Ishikawa (cell line): ENCODE measurements at regions not wholly inside any gene's neighbourhood (a gene's known extent, or its start where the extent isn't known, plus 50 kb on each side); places are given as distances from the start of the nearest gene placed in this dataset.

Experiments used
- CEBPB ChIP-seq: IDR thresholded peaks from 2 replicates; pipeline ENCODE4 v1.6.1; 2012
- CREB1 ChIP-seq: IDR thresholded peaks from 2 replicates; pipeline ENCODE4 v1.6.1; 2012; ENCODE audit warnings: low read depth
- EGR1 ChIP-seq: IDR thresholded peaks from 2 replicates; pipeline ENCODE4 v1.6.1; 2012
- EP300 ChIP-seq: IDR thresholded peaks from 2 replicates; pipeline ENCODE4 v1.6.1; 2012; ENCODE audit warnings: borderline replicate concordance
- FOXM1 ChIP-seq: IDR thresholded peaks from 2 replicates; pipeline ENCODE4 v1.6.1; 2012; ENCODE audit warnings: low read depth, borderline replicate concordance
- NFIC ChIP-seq: IDR thresholded peaks from 2 replicates; pipeline ENCODE4 v1.6.1; 2012
- RAD21 ChIP-seq: IDR thresholded peaks from 2 replicates; pipeline ENCODE4 v1.6.1; 2012; ENCODE audit warnings: low read depth
- TAF1 ChIP-seq: IDR thresholded peaks from 2 replicates; pipeline ENCODE4 v1.6.1; 2012; ENCODE audit warnings: low read depth, mild to moderate bottlenecking
- TCF12 ChIP-seq: IDR thresholded peaks from 2 replicates; pipeline ENCODE4 v1.6.1; 2012; ENCODE audit warnings: low read depth
- TEAD4 ChIP-seq: IDR thresholded peaks from 2 replicates; pipeline ENCODE4 v1.6.1; 2012
- ZBTB7A ChIP-seq: IDR thresholded peaks from 2 replicates; pipeline ENCODE4 v1.6.1; 2012; ENCODE audit warnings: low read depth
- TF ChIP-seq, protein P1 (sequence below): IDR thresholded peaks from 2 replicates; pipeline ENCODE4 v1.6.1; 2012
- TF ChIP-seq, protein P2 (sequence below): IDR thresholded peaks from 2 replicates; pipeline ENCODE4 v1.6.1; 2012
- TF ChIP-seq, protein P3 (sequence below): IDR thresholded peaks from 2 replicates; pipeline ENCODE4 v1.6.1; 2012; ENCODE audit warnings: low read depth, mild to moderate bottlenecking

DNA sequence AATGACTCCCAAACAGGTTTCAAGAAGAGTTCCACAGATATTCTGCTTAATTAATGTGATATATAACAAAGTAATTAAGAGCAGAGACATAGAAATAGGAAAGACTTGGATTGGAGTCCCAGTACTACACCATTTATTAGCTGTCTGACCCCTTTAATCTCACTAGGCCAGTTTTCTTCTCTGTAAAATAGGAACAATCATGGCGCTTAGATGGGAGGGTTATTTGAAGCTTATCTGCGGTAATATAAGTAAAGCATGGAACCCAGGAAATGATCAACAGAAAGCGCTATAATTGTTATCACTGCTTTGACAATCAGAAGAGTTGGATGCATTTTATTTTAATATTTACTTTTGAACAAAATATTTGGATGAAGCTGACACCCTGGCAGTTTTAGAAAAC lies 71.3 kb upstream of the IFNE start:
- TF ChIP-seq, protein P1, sequence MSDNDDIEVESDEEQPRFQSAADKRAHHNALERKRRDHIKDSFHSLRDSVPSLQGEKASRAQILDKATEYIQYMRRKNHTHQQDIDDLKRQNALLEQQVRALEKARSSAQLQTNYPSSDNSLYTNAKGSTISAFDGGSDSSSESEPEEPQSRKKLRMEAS: no peak
- TF ChIP-seq FOXM1: no peak
- TF ChIP-seq EP300: no peak
- no peak for TF ChIP-seq ZBTB7A
- TF ChIP-seq RAD21: no peak
- no peak for TF ChIP-seq CEBPB
- TF ChIP-seq TAF1: no peak
- no peak for TF ChIP-seq TEAD4
- TF ChIP-seq NFIC: no peak
- TF ChIP-seq, protein P2, sequence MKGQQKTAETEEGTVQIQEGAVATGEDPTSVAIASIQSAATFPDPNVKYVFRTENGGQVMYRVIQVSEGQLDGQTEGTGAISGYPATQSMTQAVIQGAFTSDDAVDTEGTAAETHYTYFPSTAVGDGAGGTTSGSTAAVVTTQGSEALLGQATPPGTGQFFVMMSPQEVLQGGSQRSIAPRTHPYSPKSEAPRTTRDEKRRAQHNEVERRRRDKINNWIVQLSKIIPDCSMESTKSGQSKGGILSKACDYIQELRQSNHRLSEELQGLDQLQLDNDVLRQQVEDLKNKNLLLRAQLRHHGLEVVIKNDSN: no peak
- TF ChIP-seq EGR1: no peak
- TF ChIP-seq, protein P3, sequence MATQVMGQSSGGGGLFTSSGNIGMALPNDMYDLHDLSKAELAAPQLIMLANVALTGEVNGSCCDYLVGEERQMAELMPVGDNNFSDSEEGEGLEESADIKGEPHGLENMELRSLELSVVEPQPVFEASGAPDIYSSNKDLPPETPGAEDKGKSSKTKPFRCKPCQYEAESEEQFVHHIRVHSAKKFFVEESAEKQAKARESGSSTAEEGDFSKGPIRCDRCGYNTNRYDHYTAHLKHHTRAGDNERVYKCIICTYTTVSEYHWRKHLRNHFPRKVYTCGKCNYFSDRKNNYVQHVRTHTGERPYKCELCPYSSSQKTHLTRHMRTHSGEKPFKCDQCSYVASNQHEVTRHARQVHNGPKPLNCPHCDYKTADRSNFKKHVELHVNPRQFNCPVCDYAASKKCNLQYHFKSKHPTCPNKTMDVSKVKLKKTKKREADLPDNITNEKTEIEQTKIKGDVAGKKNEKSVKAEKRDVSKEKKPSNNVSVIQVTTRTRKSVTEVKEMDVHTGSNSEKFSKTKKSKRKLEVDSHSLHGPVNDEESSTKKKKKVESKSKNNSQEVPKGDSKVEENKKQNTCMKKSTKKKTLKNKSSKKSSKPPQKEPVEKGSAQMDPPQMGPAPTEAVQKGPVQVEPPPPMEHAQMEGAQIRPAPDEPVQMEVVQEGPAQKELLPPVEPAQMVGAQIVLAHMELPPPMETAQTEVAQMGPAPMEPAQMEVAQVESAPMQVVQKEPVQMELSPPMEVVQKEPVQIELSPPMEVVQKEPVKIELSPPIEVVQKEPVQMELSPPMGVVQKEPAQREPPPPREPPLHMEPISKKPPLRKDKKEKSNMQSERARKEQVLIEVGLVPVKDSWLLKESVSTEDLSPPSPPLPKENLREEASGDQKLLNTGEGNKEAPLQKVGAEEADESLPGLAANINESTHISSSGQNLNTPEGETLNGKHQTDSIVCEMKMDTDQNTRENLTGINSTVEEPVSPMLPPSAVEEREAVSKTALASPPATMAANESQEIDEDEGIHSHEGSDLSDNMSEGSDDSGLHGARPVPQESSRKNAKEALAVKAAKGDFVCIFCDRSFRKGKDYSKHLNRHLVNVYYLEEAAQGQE: no peak
- TF ChIP-seq TCF12: no peak
- no peak for TF ChIP-seq CREB1
